GM21423 (cell line): ENCODE measurements at regions not wholly inside any gene's neighbourhood (a gene's known extent, or its start where the extent isn't known, plus 50 kb on each side); places are given as distances from the start of the nearest gene placed in this dataset.

ENCODE experiments used
- ATAC-seq: cut with Tn5 transposase; IDR thresholded peaks from one replicate; pipeline ENCODE4 v1.9.1; 2021; ENCODE audit warnings: mild to moderate bottlenecking, moderate library complexity; ENCODE audit not compliant: unreplicated experiment

DNA sequence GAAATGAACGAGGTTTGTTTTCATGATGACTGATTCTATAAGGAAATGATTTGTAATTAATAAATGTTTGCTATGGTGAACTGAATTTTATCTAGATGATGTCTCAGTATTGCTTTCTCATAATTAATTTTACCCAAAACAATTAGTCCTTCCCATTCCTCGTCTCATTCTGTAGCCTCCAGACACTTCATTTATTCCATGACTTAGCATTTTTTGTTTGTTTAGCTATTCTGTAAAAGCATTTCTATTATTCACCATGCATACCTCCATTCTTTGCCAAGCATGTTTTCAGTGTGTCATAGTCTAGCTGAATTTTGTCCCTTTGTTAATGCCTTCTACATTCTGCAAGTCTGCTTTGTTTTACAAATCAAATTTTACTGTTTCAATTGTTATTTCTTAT lies 137.4 kb upstream of the RPL10L start:
- no peak for ATAC-seq

DNA sequence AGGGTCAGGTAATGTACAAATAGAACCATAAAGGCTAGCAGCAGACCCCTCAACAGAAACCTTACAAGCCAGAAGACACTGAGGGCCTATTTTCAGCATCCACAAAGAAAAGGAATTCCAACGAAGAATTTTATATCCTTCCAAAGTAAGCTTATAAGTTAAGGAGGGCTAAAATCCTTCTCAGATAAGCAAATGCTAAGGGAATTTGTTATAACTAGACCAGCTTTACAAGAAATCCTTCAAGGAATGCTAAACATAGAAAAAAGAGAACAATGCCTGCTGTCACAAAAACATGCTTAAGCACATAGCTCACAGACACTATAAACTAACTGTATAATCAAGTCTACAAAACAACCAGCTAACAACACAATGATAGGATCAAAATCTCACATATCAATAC lies 130.7 kb upstream of the RPL10L start:
- ATAC-seq, result no peak

DNA sequence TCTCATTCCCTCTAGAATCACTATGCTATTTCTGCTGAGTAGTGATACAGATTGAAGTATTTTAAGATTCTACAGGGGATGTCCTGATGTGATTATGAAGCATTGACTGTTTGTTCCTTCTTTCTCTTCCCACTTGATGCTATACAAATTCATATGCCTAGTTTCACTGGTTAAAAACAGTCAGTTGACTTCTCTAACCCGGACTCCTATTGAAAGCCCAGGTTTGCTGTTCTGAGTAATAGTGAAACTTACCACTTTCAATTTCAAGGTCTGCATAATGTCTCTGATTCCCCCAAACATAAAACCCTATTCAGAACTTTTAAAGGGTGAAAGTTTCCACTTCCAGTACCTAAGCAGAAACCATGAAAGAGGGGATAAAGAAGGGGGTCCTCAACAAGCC lies 117.7 kb upstream of the RPL10L start:
- ATAC-seq, result peak; percentile 99

DNA sequence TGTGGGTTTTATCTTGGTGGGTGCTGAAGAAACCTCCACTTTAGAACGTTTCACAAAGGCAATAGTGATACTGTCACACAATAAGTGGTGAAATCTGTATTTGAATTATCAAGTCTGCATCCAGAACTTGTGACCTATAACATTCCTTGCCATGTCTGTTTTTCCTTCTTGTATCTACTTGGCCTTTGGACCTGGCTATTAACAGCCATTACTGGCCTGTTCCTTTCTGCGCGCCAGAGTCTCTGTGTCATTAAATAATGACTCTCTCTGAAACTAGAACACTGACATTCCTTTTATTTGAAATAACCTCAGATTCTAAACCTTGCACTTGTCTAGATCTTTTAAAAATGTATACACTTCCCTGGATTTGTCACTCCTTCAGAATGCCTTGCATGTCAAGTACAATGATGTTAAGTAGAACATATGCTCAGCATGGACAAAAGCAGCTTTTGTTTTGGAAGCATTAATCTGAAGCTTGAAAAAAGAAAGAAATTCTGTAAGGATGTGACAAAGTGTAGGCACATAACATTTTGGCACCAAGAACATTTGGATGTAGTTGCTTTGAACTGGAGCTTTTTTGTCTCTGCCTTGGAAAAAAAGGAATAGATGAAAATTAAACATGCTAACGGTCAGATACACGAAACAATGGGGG lies 95.5 kb upstream of the RPL10L start:
- no peak for ATAC-seq

DNA sequence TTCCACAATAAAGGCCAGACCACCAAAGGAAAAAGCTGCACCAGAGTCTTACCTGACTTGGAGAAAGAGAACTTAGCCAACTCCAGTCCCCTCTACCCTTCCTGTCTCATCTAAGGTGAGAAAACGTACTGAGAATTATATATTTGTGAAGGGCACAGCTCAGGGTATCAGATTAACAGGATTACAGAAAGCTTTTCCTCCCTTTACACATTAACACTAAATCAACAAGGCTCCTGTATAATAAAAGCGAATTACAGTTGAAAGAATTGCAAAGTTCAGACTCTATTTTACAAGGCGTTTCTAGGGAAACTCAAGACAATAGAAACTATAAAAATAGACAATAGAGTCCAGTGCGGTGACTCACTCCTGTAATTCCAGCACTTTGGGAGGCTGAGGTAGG lies 82.7 kb upstream of the RPL10L start:
- ATAC-seq, result no peak

DNA sequence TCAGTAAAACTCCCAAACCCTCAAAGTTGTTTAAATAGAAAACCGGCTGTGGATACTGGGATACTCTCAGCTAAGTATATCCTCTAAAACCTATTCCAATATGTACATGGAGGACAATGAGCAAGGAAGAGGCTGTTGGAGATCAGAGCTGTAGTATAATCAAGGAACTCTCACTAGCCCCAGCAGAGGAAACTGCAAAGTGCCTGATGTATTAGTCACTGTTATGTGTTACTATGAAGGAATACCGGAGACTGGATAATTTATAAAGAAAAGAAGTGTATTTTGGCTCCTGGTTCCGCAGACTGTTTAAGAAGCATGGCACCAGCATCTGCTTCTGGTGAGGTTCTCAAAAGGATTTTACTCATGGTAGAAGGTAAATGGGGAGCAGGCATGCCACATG lies 65.6 kb upstream of the RPL10L start:
- no peak for ATAC-seq
